ENCODE measurements at regions not wholly inside any gene's neighbourhood (a gene's known extent, or its start where the extent isn't known, plus 50 kb on each side); places are given as distances from the start of the nearest gene placed in this dataset.
"Not testable (repeated sequence)": the region's sequence is repeated elsewhere in the genome, so short reads cannot be mapped to it uniquely, and the experiment has no call there.

DNA sequence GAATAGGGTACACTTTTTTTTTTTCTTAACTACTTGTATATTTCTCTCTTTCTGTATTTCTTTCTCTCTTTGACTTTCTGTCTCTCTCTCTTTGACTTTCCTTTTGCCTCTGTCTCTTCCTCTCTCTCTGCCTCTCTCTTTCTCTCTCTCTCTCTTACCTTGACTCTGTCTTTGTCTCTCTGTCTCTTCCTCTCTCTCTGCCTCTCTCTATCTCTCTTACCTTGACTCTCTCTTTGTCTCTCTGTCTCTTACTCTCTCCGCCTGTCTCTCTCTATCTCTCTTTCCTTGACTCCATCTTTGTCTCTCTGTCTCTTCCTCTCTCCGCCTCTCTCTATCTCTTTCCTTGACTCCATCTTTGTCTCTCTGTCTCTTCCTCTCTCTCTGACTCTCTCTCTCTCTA is 62.4 kb upstream of the PRMT8 start:
- no peak overlapping the region for H3K27ac ChIP-seq
- TF ChIP-seq, protein P1, sequence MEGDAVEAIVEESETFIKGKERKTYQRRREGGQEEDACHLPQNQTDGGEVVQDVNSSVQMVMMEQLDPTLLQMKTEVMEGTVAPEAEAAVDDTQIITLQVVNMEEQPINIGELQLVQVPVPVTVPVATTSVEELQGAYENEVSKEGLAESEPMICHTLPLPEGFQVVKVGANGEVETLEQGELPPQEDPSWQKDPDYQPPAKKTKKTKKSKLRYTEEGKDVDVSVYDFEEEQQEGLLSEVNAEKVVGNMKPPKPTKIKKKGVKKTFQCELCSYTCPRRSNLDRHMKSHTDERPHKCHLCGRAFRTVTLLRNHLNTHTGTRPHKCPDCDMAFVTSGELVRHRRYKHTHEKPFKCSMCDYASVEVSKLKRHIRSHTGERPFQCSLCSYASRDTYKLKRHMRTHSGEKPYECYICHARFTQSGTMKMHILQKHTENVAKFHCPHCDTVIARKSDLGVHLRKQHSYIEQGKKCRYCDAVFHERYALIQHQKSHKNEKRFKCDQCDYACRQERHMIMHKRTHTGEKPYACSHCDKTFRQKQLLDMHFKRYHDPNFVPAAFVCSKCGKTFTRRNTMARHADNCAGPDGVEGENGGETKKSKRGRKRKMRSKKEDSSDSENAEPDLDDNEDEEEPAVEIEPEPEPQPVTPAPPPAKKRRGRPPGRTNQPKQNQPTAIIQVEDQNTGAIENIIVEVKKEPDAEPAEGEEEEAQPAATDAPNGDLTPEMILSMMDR (IDR thresholded peaks at IDR 0.05; ENCODE audit: low read depth, low read length) = no peak
- H3K27me3 ChIP-seq (ENCODE audit: insufficient read depth, low read depth, severe bottlenecking) = no peaks in the 10 kb centered on the region
- H3K36me3 ChIP-seq = no peaks in the 10 kb centered on the region
- H3K9me3 ChIP-seq (ENCODE audit: severe bottlenecking) = no peaks in the 10 kb centered on the region
- no peak for DNase-seq
- no peak overlapping the region for H3K4me3 ChIP-seq (ENCODE audit: low read depth, low read length)

DNA sequence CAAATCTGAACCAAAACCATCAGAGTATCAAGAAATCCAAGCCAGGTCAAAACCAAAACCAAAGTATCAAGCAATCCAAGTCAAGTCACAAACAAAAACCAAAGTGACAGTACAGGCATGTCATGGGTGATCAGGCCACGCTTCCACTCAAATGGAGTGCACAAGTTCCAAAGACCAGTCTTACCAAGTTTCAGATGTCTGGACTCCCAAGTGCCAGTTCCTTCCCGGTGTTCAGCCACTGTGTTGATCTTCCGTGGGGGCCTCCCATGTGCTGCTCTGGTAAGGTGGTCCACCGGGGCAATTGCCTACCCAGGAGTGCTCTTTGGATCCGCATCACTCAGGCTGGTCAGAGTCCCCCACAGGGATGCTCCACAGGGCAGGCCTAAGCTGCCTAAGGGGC is 61.5 kb upstream of the PRMT8 start:
- not testable (repeated sequence) for DNase-seq; H3K27me3 ChIP-seq (ENCODE audit: insufficient read depth, low read depth, severe bottlenecking); H3K4me3 ChIP-seq (ENCODE audit: low read depth, low read length); H3K27ac ChIP-seq; H3K36me3 ChIP-seq; H3K9me3 ChIP-seq (ENCODE audit: severe bottlenecking)

DNA sequence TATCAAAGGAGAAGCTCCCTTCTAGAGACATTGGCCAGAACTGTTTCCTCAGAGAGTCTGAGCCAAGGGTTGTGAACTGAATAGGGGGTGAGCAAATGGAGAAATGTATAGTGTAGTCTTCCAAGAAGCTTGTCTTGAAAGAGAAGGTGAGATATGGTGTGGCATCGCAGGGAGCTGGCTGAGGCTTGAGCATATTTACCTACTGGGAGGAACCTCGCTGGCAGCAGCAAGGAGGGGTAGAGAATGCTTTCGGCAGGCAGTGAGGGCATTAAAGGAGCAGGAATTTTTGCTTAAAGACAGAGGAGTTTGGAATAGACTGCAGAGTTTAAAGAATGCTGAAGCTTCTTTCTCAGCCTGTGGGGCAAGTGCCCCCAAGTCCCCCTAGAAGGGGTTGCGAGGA is 59.3 kb upstream of the PRMT8 start:
- no peak overlapping the region for H3K27ac ChIP-seq
- H3K9me3 ChIP-seq (ENCODE audit: severe bottlenecking) = no peaks in the 10 kb centered on the region
- no peaks in the 10 kb centered on the region for H3K27me3 ChIP-seq (ENCODE audit: insufficient read depth, low read depth, severe bottlenecking)
- no peak overlapping the region for H3K4me3 ChIP-seq (ENCODE audit: low read depth, low read length)
- DNase-seq = no peak
- H3K36me3 ChIP-seq = no peaks in the 10 kb centered on the region
- TF ChIP-seq, protein P1 (IDR thresholded peaks at IDR 0.05; ENCODE audit: low read depth, low read length) = no peak

DNA sequence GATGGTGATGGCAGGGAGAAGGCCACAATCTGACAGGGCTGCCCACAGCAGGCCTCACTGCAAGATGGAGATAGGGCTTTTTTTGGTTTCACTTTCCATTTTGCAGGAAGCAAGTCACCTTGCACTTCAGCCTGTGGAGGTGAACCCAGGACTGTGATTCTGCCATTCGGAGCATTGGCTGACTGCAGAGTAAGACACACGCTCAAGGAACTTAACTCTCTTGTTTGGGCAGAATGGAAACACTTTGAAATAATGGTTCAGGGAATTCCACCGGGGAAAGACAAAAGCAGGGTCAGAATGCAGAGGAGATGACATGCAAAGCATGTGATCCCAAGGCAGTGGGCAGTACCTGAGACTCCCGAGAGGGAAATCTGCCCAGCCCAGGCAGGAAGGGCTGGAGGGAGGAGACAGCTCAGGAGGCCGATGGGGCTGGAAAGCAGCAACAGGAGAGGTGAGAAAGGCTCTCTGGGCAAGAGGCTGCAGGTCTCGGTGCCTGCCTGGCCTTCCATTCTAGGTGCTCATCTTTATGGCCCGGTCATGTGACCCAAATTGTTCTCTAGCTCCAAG is 58.7 kb upstream of the PRMT8 start:
- no peak overlapping the region for H3K4me3 ChIP-seq (ENCODE audit: low read depth, low read length)
- no peak for DNase-seq
- TF ChIP-seq, protein P1 (IDR thresholded peaks at IDR 0.05; ENCODE audit: low read depth, low read length) = no peak

DNA sequence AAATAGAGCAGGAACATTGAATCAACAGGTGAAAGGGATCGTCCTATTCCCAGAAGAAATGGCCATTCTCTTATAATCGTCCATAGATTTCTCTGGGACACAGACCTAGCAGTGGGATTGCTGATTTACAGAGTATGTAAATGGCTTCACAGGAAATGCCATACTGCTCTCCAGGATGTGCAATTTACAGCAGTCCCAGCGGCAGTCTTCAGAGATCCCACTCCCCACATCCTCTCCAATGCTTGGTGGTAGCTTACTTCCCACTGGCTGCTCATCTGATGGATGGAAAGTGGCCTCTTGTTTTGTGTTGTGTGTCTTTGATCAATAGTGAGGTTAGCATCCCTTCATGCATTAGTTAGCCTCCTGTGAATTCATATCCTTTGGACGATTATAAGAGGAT is 58.1 kb upstream of the PRMT8 start:
- Histone ChIP-seq H3K27me3 (ENCODE audit: insufficient read depth, low read depth, severe bottlenecking) (no peaks in the 10 kb centered on the region), H3K4me3 (ENCODE audit: low read depth, low read length) (no peak overlapping the region), H3K36me3 (no peaks in the 10 kb centered on the region), H3K27ac (no peak overlapping the region), H3K9me3 (ENCODE audit: severe bottlenecking) (no peaks in the 10 kb centered on the region)
- no peak for DNase-seq
- TF ChIP-seq, protein P1 (IDR thresholded peaks at IDR 0.05; ENCODE audit: low read depth, low read length) = no peak

More for the DNA sequence above, 58.7 kb upstream of the PRMT8 start:
- no peaks in the 10 kb centered on the region for H3K9me3 ChIP-seq (ENCODE audit: severe bottlenecking)
- H3K27ac ChIP-seq = no peak overlapping the region
- no peaks in the 10 kb centered on the region for H3K27me3 ChIP-seq (ENCODE audit: insufficient read depth, low read depth, severe bottlenecking)
- H3K36me3 ChIP-seq = no peaks in the 10 kb centered on the region

DNA sequence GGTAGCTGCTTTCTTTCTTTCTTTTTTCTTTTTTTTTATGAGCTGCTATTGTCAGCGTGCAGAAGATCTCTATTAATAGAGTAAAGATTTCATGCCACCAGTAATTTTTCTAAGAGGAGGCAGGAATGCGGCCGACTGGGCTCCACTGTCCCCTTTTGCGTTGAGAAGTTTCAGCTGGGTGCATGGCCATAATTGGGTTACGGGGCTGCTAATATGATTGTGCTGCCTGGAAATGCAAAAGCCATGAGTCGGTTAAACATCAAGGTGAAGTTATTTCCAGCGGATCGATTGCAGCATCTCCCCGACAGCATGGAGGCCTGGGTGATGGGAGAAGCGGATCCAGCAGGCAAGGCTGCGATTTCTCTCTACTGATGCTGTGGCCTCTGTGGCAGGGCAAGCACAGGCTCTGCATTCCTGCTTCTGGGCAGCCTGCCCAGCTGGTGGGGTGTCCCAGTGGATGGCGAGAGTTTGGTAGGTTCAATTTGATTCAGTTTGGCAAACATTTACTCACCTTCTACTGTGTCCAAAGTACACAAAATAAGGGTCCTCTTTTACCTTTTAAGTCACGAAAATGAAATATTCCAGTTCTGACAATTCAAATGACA is 54.4 kb upstream of the PRMT8 start:
- DNase-seq = no peak
- Histone ChIP-seq H3K27me3 (ENCODE audit: insufficient read depth, low read depth, severe bottlenecking) (no peaks in the 10 kb centered on the region), H3K4me3 (ENCODE audit: low read depth, low read length) (no peak overlapping the region), H3K9me3 (ENCODE audit: severe bottlenecking) (no peaks in the 10 kb centered on the region), H3K36me3 (no peaks in the 10 kb centered on the region), H3K27ac (no peak overlapping the region)
- TF ChIP-seq, protein P1 (IDR thresholded peaks at IDR 0.05; ENCODE audit: low read depth, low read length) = no peak

Data from WERI-Rb-1 (cell line).